MM.1S (cell line): ENCODE measurements at regions not wholly inside any gene's neighbourhood (a gene's known extent, or its start where the extent isn't known, plus 50 kb on each side); places are given as distances from the start of the nearest gene placed in this dataset.

Source experiments
- CTCF ChIP-seq: fragments of 300-600 bp; sonication (generic); IDR thresholded peaks from 2 replicates; pipeline ENCODE4 v1.5.1; 2016; ENCODE audit warnings: antibody characterized with exemption, low read length, mixed read lengths
- EZH2 ChIP-seq: fragments of 300-600 bp; sonication (generic); optimal IDR thresholded peaks from 2 replicates; pipeline ENCODE3; 2017; ENCODE audit warnings: low read depth, mild to moderate bottlenecking, antibody characterized with exemption, low read length, mixed read lengths
- EZH2phosphoT487 ChIP-seq: fragments of 300-600 bp; sonication (generic); IDR thresholded peaks from 2 replicates; pipeline ENCODE4 v1.6.1; 2018; ENCODE audit warnings: antibody characterized with exemption, low read length

DNA sequence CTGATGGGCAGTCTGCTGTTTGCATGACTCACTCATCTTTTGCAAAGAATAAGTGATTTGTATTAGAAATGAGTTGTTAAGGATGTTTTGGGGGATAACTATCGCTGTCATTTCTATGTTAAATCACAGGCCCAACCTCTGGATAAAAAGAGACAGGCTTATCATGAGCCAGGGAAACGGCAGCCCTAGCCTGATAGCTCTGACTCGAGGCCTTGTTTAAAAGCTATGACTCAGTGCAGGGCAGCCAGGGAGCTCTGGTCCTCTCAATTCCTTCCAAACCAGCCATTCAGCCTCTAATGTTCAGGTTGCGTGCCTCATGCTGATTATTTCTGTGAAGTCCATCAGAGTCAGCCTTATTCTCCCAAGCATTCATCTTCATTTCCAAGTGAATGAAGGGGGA lies 305.9 kb upstream of the HAND2 start:
- TF ChIP-seq CTCF (no peak), EZH2 (no peak), EZH2phosphoT487 (no peak)
